ENCODE measurements at regions not wholly inside any gene's neighbourhood (a gene's known extent, or its start where the extent isn't known, plus 50 kb on each side); places are given as distances from the start of the nearest gene placed in this dataset.

- TF ChIP-seq, protein P1, sequence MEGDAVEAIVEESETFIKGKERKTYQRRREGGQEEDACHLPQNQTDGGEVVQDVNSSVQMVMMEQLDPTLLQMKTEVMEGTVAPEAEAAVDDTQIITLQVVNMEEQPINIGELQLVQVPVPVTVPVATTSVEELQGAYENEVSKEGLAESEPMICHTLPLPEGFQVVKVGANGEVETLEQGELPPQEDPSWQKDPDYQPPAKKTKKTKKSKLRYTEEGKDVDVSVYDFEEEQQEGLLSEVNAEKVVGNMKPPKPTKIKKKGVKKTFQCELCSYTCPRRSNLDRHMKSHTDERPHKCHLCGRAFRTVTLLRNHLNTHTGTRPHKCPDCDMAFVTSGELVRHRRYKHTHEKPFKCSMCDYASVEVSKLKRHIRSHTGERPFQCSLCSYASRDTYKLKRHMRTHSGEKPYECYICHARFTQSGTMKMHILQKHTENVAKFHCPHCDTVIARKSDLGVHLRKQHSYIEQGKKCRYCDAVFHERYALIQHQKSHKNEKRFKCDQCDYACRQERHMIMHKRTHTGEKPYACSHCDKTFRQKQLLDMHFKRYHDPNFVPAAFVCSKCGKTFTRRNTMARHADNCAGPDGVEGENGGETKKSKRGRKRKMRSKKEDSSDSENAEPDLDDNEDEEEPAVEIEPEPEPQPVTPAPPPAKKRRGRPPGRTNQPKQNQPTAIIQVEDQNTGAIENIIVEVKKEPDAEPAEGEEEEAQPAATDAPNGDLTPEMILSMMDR (IDR thresholded peaks at IDR 0.05; ENCODE audit: insufficient read depth, low read length): no peak
- H3K4me3 ChIP-seq (ENCODE audit: low read depth, low read length): no peak overlapping the region
- no peak for DNase-seq (ENCODE audit: low read depth)
Measured at GRCh38 chr1:168918860-168919741, 187.4 kb upstream of the ATP1B1 start.

- DNase-seq (ENCODE audit: low read depth): peak; percentile 77
- no peak overlapping the region for H3K4me3 ChIP-seq (ENCODE audit: low read depth, low read length)
- TF ChIP-seq, protein P1 (IDR thresholded peaks at IDR 0.05; ENCODE audit: insufficient read depth, low read length): no peak
Measured at GRCh38 chr1:168920456-168921094, 185.9 kb upstream of the ATP1B1 start.

DNA sequence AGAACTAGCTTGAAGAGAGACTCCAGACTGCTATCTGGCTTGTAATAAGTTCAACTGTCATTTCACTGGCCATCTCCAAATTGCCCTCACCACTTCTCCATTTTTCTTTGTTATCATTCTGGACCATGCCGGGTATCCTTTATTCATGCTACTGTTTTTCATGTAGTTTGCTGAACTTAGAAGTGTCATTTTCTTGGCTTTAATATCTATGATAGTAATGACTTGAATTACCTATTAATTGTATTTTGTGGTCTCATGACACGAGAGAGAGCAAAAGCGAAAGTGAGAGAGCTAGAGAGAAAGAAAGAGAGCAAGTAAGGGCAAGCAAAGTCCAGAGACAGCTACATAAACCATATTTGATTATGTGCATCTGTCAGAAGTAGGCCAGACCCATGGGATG is 184.9 kb upstream of the ATP1B1 start:
- DNase-seq (ENCODE audit: low read depth): no peak
- no peak overlapping the region for H3K4me3 ChIP-seq (ENCODE audit: low read depth, low read length)
- TF ChIP-seq, protein P1 (IDR thresholded peaks at IDR 0.05; ENCODE audit: insufficient read depth, low read length): no peak

DNA sequence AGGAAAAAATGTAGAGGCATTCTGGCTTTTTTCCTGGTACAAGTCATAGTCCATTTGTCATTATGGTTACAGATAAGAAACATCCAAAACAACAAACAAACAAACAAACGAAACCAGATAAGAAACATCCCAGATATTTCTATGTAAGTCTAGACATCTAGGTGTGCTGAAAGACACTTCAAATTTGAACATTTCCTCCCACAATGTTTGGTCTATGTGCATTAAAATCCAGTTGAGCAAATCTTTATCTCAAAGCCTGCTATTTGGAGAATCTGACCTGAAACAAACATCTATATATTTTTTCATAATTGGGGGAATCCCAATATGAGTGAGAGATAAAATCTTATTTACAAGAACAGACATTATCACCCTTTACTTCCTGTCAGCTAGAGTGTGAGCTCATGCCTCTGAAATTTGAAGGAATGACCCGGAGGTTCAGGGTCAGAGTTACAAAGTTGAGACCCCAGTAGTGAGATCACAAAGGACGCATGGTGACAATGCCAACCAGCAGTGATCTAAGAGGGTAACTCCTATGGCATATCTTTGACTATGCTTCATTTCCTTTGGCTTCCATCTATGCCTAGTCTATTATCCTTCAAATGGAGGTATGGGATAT is 182.9 kb upstream of the ATP1B1 start:
- DNase-seq (ENCODE audit: low read depth): no peak
- H3K4me3 ChIP-seq (ENCODE audit: low read depth, low read length): no peak overlapping the region
- TF ChIP-seq, protein P1 (IDR thresholded peaks at IDR 0.05; ENCODE audit: insufficient read depth, low read length): no peak

DNA sequence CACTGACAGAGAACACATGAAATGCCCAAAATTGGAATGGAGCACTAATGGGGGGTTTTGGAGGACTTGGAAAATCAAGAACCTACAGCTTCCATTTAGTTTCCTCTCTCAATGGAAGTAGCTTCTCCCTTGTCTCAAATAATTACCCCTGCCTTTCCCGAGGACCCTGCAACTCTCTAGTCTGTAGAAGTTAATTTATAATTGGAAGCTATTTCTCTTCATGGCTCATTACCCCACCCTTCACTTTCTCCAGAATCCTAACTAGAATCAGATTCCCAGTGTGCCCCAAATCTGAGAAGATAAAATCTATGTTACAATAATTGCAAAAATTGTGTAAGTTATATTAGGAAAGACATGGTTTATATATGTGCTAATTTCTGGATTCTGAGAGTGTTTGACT is 181.5 kb upstream of the ATP1B1 start:
- DNase-seq (ENCODE audit: low read depth): no peak
- TF ChIP-seq, protein P1 (IDR thresholded peaks at IDR 0.05; ENCODE audit: insufficient read depth, low read length): no peak
- no peak overlapping the region for H3K4me3 ChIP-seq (ENCODE audit: low read depth, low read length)

DNA sequence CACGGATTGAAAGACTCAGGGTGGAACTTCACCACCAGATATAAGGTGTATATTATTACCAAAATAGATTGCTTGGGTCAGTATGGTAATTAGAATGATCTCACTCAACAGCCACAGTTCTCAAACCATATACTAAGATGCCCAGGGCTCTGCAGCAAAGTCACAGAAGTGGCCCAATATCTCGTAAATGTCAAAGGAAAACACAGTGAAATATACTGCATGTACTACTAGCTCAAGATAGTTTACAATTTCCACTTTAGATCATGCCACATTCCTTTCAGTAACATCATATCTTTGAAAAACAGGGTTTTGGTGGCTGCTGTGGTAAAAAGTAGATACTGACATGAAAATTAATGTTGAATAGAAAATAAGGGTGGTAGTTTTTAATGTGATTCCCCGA is 180.3 kb upstream of the ATP1B1 start:
- no peak for DNase-seq (ENCODE audit: low read depth)
- H3K4me3 ChIP-seq (ENCODE audit: low read depth, low read length): no peak overlapping the region
- TF ChIP-seq, protein P1 (IDR thresholded peaks at IDR 0.05; ENCODE audit: insufficient read depth, low read length): no peak
